ENCODE measurements at regions not wholly inside any gene's neighbourhood (a gene's known extent, or its start where the extent isn't known, plus 50 kb on each side); places are given as distances from the start of the nearest gene placed in this dataset.
"Not testable (repeated sequence)": the region's sequence is repeated elsewhere in the genome, so short reads cannot be mapped to it uniquely, and the experiment has no call there.

- H3K9me3 ChIP-seq (ENCODE audit: control insufficient read depth in 4 of 4, insufficient read depth in 3 of 4, low read length in 3 of 4); H3K4me1 ChIP-seq (ENCODE audit: control insufficient read depth in 5 of 5, insufficient read depth in 5 of 5, low read length in 5 of 5); ATAC-seq (ENCODE audit: insufficient read depth, low FRiP score); H3K9ac ChIP-seq (ENCODE audit: insufficient read depth in 1 of 2, low read length in 2 of 2); H3K27ac ChIP-seq (ENCODE audit: low read depth in 1 of 2, low read length in 1 of 2); H3K27me3 ChIP-seq (ENCODE audit: control insufficient read depth in 3 of 3, insufficient read depth in 3 of 3, low read length in 2 of 3); H3K36me3 ChIP-seq (ENCODE audit: control insufficient read depth in 4 of 4, insufficient read depth in 4 of 4, low read length in 4 of 4); H3K4me3 ChIP-seq: not testable (repeated sequence)
- WGBS, 2 donors: 23 to 35% methylated on average over 2 of the region's 5 CpGs
- DNase-seq: peak in 1 of 3 donors; percentile 4
Observed at GRCh38 chr2:87956613-87957012, 59.7 kb downstream of the RNU2-63P start.

GRCh38 chr2:87949008-87949407, 67.3 kb downstream of the RNU2-63P start:
- not testable (repeated sequence) for H3K27me3 ChIP-seq (ENCODE audit: control insufficient read depth in 3 of 3, insufficient read depth in 3 of 3, low read length in 2 of 3); ATAC-seq (ENCODE audit: insufficient read depth, low FRiP score); H3K9ac ChIP-seq (ENCODE audit: insufficient read depth in 1 of 2, low read length in 2 of 2); H3K27ac ChIP-seq (ENCODE audit: low read depth in 1 of 2, low read length in 1 of 2); DNase-seq; H3K4me3 ChIP-seq; H3K36me3 ChIP-seq (ENCODE audit: control insufficient read depth in 4 of 4, insufficient read depth in 4 of 4, low read length in 4 of 4); H3K9me3 ChIP-seq (ENCODE audit: control insufficient read depth in 4 of 4, insufficient read depth in 3 of 4, low read length in 3 of 4); H3K4me1 ChIP-seq (ENCODE audit: control insufficient read depth in 5 of 5, insufficient read depth in 5 of 5, low read length in 5 of 5)
- WGBS, 2 donors: no CpG with 5 or more reads among the region's 1 CpG

GRCh38 chr2:87946644-87947370, 69.5 kb downstream of the RNU2-63P start:
- H3K9me3 ChIP-seq (ENCODE audit: control insufficient read depth in 4 of 4, insufficient read depth in 3 of 4, low read length in 3 of 4); ATAC-seq (ENCODE audit: insufficient read depth, low FRiP score); H3K4me1 ChIP-seq (ENCODE audit: control insufficient read depth in 5 of 5, insufficient read depth in 5 of 5, low read length in 5 of 5); H3K9ac ChIP-seq (ENCODE audit: insufficient read depth in 1 of 2, low read length in 2 of 2); H3K27ac ChIP-seq (ENCODE audit: low read depth in 1 of 2, low read length in 1 of 2); DNase-seq; H3K36me3 ChIP-seq (ENCODE audit: control insufficient read depth in 4 of 4, insufficient read depth in 4 of 4, low read length in 4 of 4); H3K4me3 ChIP-seq; H3K27me3 ChIP-seq (ENCODE audit: control insufficient read depth in 3 of 3, insufficient read depth in 3 of 3, low read length in 2 of 3): not testable (repeated sequence)
- no CpG with 5 or more reads among the region's 3 CpGs for WGBS, 2 donors

GRCh38 chr2:87939299-87939698, 77.0 kb downstream of the RNU2-63P start:
- not testable (repeated sequence) for H3K4me3 ChIP-seq; H3K9me3 ChIP-seq (ENCODE audit: control insufficient read depth in 4 of 4, insufficient read depth in 3 of 4, low read length in 3 of 4); H3K36me3 ChIP-seq (ENCODE audit: control insufficient read depth in 4 of 4, insufficient read depth in 4 of 4, low read length in 4 of 4); ATAC-seq (ENCODE audit: insufficient read depth, low FRiP score); DNase-seq; H3K4me1 ChIP-seq (ENCODE audit: control insufficient read depth in 5 of 5, insufficient read depth in 5 of 5, low read length in 5 of 5); H3K27ac ChIP-seq (ENCODE audit: low read depth in 1 of 2, low read length in 1 of 2); H3K27me3 ChIP-seq (ENCODE audit: control insufficient read depth in 3 of 3, insufficient read depth in 3 of 3, low read length in 2 of 3); H3K9ac ChIP-seq (ENCODE audit: insufficient read depth in 1 of 2, low read length in 2 of 2)
- WGBS, 2 donors: 69 to 83% methylated on average over 1 to 2 of the region's 2 CpGs

GRCh38 chr2:87919023-87919665, 93.5 kb upstream of the RGPD2 start:
- H3K4me3 ChIP-seq; H3K27ac ChIP-seq (ENCODE audit: low read depth in 1 of 2, low read length in 1 of 2); H3K27me3 ChIP-seq (ENCODE audit: control insufficient read depth in 3 of 3, insufficient read depth in 3 of 3, low read length in 2 of 3); DNase-seq; H3K9ac ChIP-seq (ENCODE audit: insufficient read depth in 1 of 2, low read length in 2 of 2); H3K9me3 ChIP-seq (ENCODE audit: control insufficient read depth in 4 of 4, insufficient read depth in 3 of 4, low read length in 3 of 4); H3K36me3 ChIP-seq (ENCODE audit: control insufficient read depth in 4 of 4, insufficient read depth in 4 of 4, low read length in 4 of 4); H3K4me1 ChIP-seq (ENCODE audit: control insufficient read depth in 5 of 5, insufficient read depth in 5 of 5, low read length in 5 of 5); ATAC-seq (ENCODE audit: insufficient read depth, low FRiP score): not testable (repeated sequence)
- 72 to 85% methylated on average over 4 of the region's 4 CpGs for WGBS, 2 donors

- ATAC-seq (ENCODE audit: insufficient read depth, low FRiP score); DNase-seq; H3K4me1 ChIP-seq (ENCODE audit: control insufficient read depth in 5 of 5, insufficient read depth in 5 of 5, low read length in 5 of 5); H3K9ac ChIP-seq (ENCODE audit: insufficient read depth in 1 of 2, low read length in 2 of 2); H3K4me3 ChIP-seq; H3K27ac ChIP-seq (ENCODE audit: low read depth in 1 of 2, low read length in 1 of 2); H3K27me3 ChIP-seq (ENCODE audit: control insufficient read depth in 3 of 3, insufficient read depth in 3 of 3, low read length in 2 of 3); H3K36me3 ChIP-seq (ENCODE audit: control insufficient read depth in 4 of 4, insufficient read depth in 4 of 4, low read length in 4 of 4); H3K9me3 ChIP-seq (ENCODE audit: control insufficient read depth in 4 of 4, insufficient read depth in 3 of 4, low read length in 3 of 4): not testable (repeated sequence)
Observed at GRCh38 chr2:87917194-87917593, 91.6 kb upstream of the RGPD2 start.

GRCh38 chr2:87910848-87911247, 85.3 kb upstream of the RGPD2 start:
- not testable (repeated sequence) for H3K27ac ChIP-seq (ENCODE audit: low read depth in 1 of 2, low read length in 1 of 2); H3K9ac ChIP-seq (ENCODE audit: insufficient read depth in 1 of 2, low read length in 2 of 2); H3K27me3 ChIP-seq (ENCODE audit: control insufficient read depth in 3 of 3, insufficient read depth in 3 of 3, low read length in 2 of 3); H3K4me3 ChIP-seq; ATAC-seq (ENCODE audit: insufficient read depth, low FRiP score); H3K4me1 ChIP-seq (ENCODE audit: control insufficient read depth in 5 of 5, insufficient read depth in 5 of 5, low read length in 5 of 5); DNase-seq; H3K9me3 ChIP-seq (ENCODE audit: control insufficient read depth in 4 of 4, insufficient read depth in 3 of 4, low read length in 3 of 4); H3K36me3 ChIP-seq (ENCODE audit: control insufficient read depth in 4 of 4, insufficient read depth in 4 of 4, low read length in 4 of 4)
- WGBS, 2 donors: 44 to 50% methylated on average over 1 of the region's 1 CpG

- WGBS, 2 donors: 25 to 65% methylated on average over 1 of the region's 1 CpG
- not testable (repeated sequence) for DNase-seq; H3K36me3 ChIP-seq (ENCODE audit: control insufficient read depth in 4 of 4, insufficient read depth in 4 of 4, low read length in 4 of 4); H3K9ac ChIP-seq (ENCODE audit: insufficient read depth in 1 of 2, low read length in 2 of 2); H3K4me3 ChIP-seq; H3K4me1 ChIP-seq (ENCODE audit: control insufficient read depth in 5 of 5, insufficient read depth in 5 of 5, low read length in 5 of 5); ATAC-seq (ENCODE audit: insufficient read depth, low FRiP score); H3K9me3 ChIP-seq (ENCODE audit: control insufficient read depth in 4 of 4, insufficient read depth in 3 of 4, low read length in 3 of 4); H3K27ac ChIP-seq (ENCODE audit: low read depth in 1 of 2, low read length in 1 of 2); H3K27me3 ChIP-seq (ENCODE audit: control insufficient read depth in 3 of 3, insufficient read depth in 3 of 3, low read length in 2 of 3)
Observed at GRCh38 chr2:87909042-87909441, 83.4 kb upstream of the RGPD2 start.
